HL-60/S4 (cell line): ENCODE measurements at regions not wholly inside any gene's neighbourhood (a gene's known extent, or its start where the extent isn't known, plus 50 kb on each side); places are given as distances from the start of the nearest gene placed in this dataset.
"Not testable (repeated sequence)": the region's sequence is repeated elsewhere in the genome, so short reads cannot be mapped to it uniquely, and the experiment has no call there.

Experiments
- in situ Hi-C: fragments of 300-500 bp; cut with MboI; formaldehyde crosslinking; loops from 2 replicates; pipeline ENCODE4 v1.14.3; 2022; ENCODE audit warnings: low sequenced_read_pairs

DNA sequence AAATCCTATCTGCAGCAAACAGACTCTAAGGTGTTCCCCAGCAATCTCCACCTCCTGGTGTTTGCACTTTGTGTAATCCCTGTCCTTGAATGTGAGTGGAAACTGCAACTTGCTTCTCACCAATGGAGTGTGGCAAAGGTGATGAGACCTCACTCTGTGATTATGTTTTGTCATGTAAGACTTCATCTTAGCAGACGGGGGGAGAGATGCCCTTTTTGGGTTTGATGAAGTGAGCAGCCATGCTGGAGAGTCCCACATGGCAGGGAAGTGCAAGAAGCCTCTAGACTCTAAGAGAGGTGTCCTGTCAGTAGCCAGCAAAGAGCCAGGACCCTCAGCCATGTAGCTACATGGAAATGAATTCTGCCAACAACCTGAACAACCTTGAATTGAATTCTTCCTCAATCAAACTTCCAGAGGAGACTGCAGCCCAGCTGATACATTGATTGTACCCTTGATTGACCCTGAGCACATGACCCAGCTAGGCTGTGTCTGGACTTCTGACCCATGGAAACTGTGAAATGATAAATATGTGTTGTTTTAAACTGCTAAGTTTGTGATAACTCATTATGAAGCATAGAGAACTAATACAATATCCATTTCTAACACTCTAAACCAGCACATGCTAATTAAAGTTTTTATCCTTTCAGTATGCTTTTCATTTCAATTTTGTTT is 71.4 kb upstream of the RASGRF1 start:
- in situ Hi-C loops, result no loop called here

DNA sequence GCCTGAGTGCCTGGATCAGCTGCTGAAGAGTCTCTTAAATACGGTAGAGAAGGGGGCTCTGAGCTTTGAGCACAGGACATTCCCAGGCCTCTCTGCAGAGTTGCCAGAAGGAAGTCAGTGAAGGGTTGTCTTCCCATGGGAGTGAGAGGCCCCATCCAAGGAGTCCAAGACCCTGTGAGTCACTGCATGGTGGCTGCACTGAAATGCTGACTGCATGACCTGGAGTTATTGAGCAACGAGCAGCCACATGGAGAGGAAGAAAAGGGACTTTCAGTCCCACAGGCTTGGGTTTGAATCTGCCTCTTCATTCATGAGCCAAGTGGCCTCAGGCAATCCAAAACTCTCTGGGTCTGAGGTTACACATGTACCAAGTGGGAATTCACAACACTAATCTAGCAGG is 69.6 kb upstream of the RASGRF1 start:
- in situ Hi-C loops, result no loop called here

DNA sequence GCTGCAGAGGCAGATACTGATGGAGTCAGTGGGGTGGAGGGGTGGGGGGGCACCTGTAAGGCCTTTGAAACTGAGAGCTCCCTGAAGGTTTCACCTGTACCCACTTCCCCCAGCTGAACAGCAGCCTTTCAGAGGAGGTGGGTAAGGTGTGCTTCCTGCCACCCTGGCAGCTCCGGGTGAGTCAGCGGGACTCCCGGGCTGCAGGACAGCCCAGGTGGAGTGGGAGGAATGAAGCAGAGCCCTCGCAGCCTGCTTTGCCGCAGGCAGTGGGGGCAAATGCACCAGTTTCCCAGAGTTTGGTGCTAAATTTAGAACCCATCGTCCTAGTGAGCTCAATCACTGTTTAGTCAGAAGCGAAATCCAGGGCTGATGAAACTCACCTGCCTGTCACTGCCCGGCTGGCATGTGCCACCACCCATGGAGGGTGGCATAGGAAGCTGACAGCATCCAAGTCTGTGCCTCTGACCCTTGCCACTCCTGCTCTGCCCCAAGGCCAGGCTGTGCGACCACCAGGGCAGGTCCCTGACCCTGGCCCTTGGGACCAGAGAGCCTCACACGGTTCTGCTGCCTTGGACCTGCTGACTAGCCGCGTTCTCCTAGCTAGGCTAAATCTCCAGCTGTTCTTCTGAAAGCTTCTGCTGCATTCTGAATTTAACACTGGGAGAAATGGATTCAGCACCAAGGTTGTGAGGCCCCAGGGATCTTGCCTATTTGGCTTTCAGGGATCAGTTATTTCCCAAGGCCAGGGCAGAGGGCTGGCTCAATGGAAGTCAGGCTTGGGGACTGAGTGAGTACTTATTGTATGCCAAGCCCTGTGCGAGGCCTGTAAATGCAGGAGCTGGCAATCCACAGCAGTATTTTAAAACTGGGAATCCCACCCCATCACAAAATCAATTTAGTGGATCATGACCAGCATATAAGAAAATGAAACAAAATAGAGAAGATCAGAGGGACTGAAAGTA is 67.3 kb upstream of the RASGRF1 start:
- in situ Hi-C loops, result no loop called here

DNA sequence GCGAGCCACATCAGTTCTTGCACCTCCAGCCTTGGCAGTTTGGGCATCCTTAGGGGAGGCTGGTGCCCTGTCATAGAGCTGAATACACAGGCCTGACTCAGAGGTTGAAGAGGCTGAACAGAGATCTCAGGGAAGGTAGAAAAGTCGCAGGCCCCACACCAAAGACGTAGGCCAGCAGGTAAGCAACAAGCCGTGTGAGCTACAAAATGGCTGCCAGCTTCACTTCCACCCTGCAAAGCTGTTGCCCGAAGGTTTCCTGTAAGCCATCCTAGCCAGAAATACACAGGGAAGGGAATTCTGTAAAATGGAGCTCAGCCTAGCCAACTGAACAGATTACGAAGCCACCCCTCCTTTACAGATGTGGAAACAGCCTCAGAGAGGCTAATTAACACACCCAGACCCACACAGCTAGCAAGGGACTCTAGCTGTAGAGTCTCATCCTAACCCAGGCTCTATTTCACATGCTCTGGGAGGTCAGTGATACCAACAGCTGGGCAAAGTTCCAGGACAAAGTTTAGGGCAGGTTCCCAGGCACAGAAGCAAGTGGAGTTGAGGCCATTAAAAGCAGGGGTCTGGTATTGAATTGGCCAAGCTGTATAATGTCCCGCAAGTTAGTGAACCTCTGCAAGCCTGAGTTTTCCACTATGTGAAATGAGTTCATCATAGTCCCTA is 66.3 kb upstream of the RASGRF1 start:
- in situ Hi-C loops, result no loop called here

DNA sequence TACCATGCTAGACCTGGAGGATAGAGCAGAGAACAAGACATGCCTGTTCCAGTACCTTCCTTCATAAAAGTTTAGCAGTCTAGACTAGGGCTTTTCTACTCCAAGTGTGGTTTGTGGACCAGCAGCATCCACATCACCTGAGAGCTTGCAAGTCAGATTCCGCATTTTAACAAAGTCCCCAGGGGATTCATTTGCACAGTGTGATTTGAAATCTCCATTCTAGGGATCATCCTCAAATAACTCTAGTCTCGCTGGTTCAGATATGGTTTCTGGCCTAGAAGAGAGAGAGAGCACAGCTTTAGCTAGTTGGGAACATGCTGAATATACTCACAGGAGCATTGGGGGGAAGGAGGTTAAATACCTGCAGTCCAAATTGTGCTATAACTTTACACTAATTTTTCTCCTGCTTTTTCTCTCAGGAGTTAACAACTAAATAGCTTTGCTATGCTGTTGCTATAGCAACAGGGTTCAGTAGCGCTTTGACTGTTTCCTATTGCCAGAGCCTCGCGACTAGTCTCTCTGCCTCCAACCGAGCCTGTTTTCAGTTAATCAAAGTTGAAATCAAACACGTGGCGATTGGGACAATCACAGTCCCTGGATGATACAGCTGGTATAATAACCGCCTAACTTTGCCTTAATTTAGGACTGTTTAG is 64.0 kb upstream of the RASGRF1 start:
- in situ Hi-C loops, result no loop called here

DNA sequence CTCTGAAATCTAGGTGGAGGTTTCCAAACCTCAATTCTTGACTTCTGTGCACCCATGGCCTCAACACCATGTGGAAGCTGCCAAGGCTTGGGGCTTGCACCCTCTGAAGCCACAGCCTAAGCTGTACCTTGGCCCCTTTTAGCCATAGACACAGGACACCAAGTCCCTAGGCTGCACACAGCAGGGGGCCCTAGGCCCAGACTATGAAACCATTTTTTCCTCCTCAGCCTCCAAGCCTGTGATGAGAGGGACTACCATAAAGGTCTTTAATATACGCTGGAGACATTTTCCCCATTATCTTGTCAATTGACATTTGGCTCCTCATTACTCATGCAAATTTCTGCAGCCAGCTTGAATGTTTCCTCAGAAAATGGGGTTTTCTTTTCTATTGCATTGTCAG is 53.7 kb upstream of the RASGRF1 start:
- in situ Hi-C loops, result not testable (repeated sequence)

DNA sequence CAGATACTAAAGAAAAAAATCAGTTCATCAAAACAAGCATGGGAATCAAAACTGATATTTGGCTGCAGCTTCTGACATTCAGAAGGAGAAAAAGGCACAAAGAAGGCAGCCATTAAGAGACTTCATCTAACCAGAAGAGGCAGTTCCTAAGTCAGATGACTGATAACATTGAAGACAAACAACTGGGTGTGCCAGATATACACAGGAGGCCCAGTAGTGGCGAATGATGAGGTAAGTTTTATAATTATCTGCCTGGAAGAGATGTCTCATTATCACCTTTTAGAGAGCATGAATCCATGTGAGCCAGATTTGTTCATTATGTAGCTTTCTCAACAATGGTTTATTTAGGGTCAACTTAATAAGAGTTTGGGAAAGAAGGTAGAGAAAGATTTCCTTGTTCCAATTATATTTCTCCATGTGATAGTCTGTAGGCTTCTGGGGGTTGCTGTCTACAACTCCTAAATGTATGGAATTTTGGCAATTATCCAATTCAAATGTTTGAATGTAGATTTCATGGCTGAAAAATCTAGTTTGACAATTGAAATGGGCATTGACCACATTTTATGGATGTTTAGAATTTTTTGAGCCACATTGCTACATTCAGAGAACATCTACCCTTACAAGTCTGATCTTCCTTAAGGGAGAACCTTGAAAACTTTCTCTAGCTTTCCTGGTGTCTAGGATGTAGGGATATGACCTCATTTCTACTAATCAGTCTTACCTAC is 50.4 kb upstream of the RASGRF1 start:
- in situ Hi-C loops, result no loop called here
